Gastrocnemius medialis (tissue), 4 donors: ENCODE measurements at regions not wholly inside any gene's neighbourhood (a gene's known extent, or its start where the extent isn't known, plus 50 kb on each side); places are given as distances from the start of the nearest gene placed in this dataset.

ENCODE experiments used
- CTCF ChIP-seq, 5 experiments: fragments of 450-650 bp in 3 of 5; fragments of 200-600 bp in 2 of 5; sonication (generic) in 2 of 5; IDR thresholded peaks in 4 of 5; conservative IDR thresholded peaks in 1 of 5; 1 replicate in 4 of 5; 2 replicates in 1 of 5; pipeline ENCODE4 v1.5.1; 2016 to 2019; ENCODE audit warnings: antibody characterized with exemption in 5 of 5, mild to moderate bottlenecking in 3 of 5, moderate library complexity in 3 of 5
- POLR2A ChIP-seq, 2 donors: fragments of 450-650 bp; IDR thresholded peaks; one replicate each; pipeline ENCODE4 v1.6.1; 2017; ENCODE audit warnings: antibody characterized with exemption in 2 of 2, mild to moderate bottlenecking in 2 of 2, moderate library complexity in 2 of 2

GRCh38 chr20:47962286-47962963, 177.1 kb upstream of the SULF2 start:
- TF ChIP-seq POLR2A (IDR thresholded peaks at IDR 0.05) (no peak), CTCF (IDR thresholded peaks at IDR 0.05 in 4 of 5, conservative IDR thresholded peaks at IDR 0.05 in 1 of 5) (no peak)
